Sigmoid colon (tissue), 6 donors: ENCODE measurements at regions not wholly inside any gene's neighbourhood (a gene's known extent, or its start where the extent isn't known, plus 50 kb on each side); places are given as distances from the start of the nearest gene placed in this dataset.

ENCODE experiments used
- DNase-seq: peaks from one replicate; pipeline ENCODE4 v3.0.0-alpha.2; 2019
- H3K27ac ChIP-seq, 4 donors: fragments of 200-600 bp; sonication (generic); one replicate each; pipeline ENCODE4 v1.5.1; 2016 to 2019; ENCODE audit warnings: mild to moderate bottlenecking in 1 of 4
- H3K27me3 ChIP-seq, 3 donors: fragments of 200-600 bp; sonication (generic); one replicate each; pipeline ENCODE4 v1.5.1; 2019; ENCODE audit warnings: mild to moderate bottlenecking in 1 of 3
- H3K36me3 ChIP-seq, 4 donors: fragments of 200-600 bp; sonication (generic); one replicate each; pipeline ENCODE4 v1.5.1; 2016 to 2019
- H3K4me1 ChIP-seq, 4 donors: fragments of 200-600 bp; sonication (generic); one replicate each; pipeline ENCODE4 v1.5.1; 2017 to 2019
- H3K4me3 ChIP-seq, 4 donors: fragments of 200-600 bp; sonication (generic); one replicate each; pipeline ENCODE4 v1.5.1; 2017 to 2019; ENCODE audit warnings: mild to moderate bottlenecking in 2 of 4, moderate library complexity in 1 of 4
- H3K9me3 ChIP-seq, 4 donors: fragments of 200-600 bp in 3 of 4; sonication (generic) in 3 of 4; one replicate each; pipeline versions ENCODE4 v1.5.1 to v1.6.1; 2013 to 2019
- CTCF ChIP-seq, 4 experiments: fragments of 450-650 bp in 3 of 4; fragments of 200-600 bp in 1 of 4; IDR thresholded peaks; one replicate each; pipeline ENCODE4 v1.5.1; 2016 to 2019; ENCODE audit warnings: antibody characterized with exemption in 4 of 4, mild to moderate bottlenecking in 3 of 4, moderate library complexity in 2 of 4
- EP300 ChIP-seq, 4 donors: sonication (generic); formaldehyde crosslinking; IDR thresholded peaks; one replicate each; pipeline ENCODE4 v1.6.1; 2017; ENCODE audit warnings: antibody characterized with exemption in 4 of 4
- POLR2A ChIP-seq, 2 donors: fragments of 450-650 bp; IDR thresholded peaks; one replicate each; pipeline ENCODE4 v1.6.1; 2016; ENCODE audit warnings: antibody characterized with exemption in 2 of 2, mild to moderate bottlenecking in 2 of 2, moderate library complexity in 2 of 2
- POLR2AphosphoS5 ChIP-seq, 4 donors: sonication (generic); formaldehyde crosslinking; IDR thresholded peaks; one replicate each; pipeline ENCODE4 v1.6.1; 2017; ENCODE audit warnings: antibody characterized with exemption in 4 of 4
- WGBS, 2 donors: extraction: QIAGEN DNeasy Blood & Tissue Kit; methylation state at CpG; one replicate each; pipeline ENCODE4 v1.1.7; 2013; 5-methylcytosine and 5-hydroxymethylcytosine counted together
- intact Hi-C: fragments of 100-400 bp; cut with DNase I; formaldehyde crosslinking; loops from one replicate; pipeline ENCODE4 v1.15.1; 2023
- donor health status: healthy with polysubstance abuse.
- donor health status: healthy.

- DNase-seq = no peak
- Histone ChIP-seq H3K4me3 (no peak overlapping the region), H3K9me3 (no peaks in the 10 kb centered on the region), H3K4me1 (peaks cover 0 to 3% (median 0%) of the 10 kb centered on the region in 4 donors), H3K36me3 (no peaks in the 10 kb centered on the region), H3K27ac (no peak overlapping the region), H3K27me3 (no peaks in the 10 kb centered on the region)
- no peak for TF ChIP-seq POLR2AphosphoS5 (IDR thresholded peaks at IDR 0.05)
- no peak for TF ChIP-seq EP300 (IDR thresholded peaks at IDR 0.05)
- intact Hi-C loops = no loop called here
- 93 to 95% methylated on average over 3 of the region's 3 CpGs for WGBS, 2 donors
These were observed 281.6 kb upstream of the GADL1 start for GRCh38 chr3:31176045-31176444.

- H3K9me3 ChIP-seq = no peaks in the 10 kb centered on the region
- H3K27me3 ChIP-seq = no peaks in the 10 kb centered on the region
- 13 to 43% methylated on average over 4 of the region's 4 CpGs for WGBS, 2 donors
- intact Hi-C loops = no loop called here
- TF ChIP-seq POLR2AphosphoS5 (IDR thresholded peaks at IDR 0.05) (no peak), CTCF (IDR thresholded peaks at IDR 0.05) (no peak), EP300 (IDR thresholded peaks at IDR 0.05) (no peak), POLR2A (IDR thresholded peaks at IDR 0.05) (no peak)
- no peaks in the 10 kb centered on the region for H3K4me1 ChIP-seq
- H3K27ac ChIP-seq = no peak overlapping the region
- H3K36me3 ChIP-seq = no peaks in the 10 kb centered on the region
- DNase-seq = no peak
- no peak overlapping the region for H3K4me3 ChIP-seq
These were observed 284.0 kb upstream of the GADL1 start for GRCh38 chr3:31178467-31178866.

GRCh38 chr3:31179768-31180167 lies 285.3 kb upstream of the GADL1 start:
- TF ChIP-seq EP300 (IDR thresholded peaks at IDR 0.05) (no peak), CTCF (IDR thresholded peaks at IDR 0.05) (no peak), POLR2AphosphoS5 (IDR thresholded peaks at IDR 0.05) (no peak), POLR2A (IDR thresholded peaks at IDR 0.05) (no peak)
- Histone ChIP-seq H3K27me3 (no peaks in the 10 kb centered on the region), H3K4me3 (no peak overlapping the region), H3K27ac (no peak overlapping the region), H3K36me3 (no peaks in the 10 kb centered on the region), H3K9me3 (no peaks in the 10 kb centered on the region), H3K4me1 (no peaks in the 10 kb centered on the region)
- DNase-seq = no peak
- intact Hi-C loops = no loop called here
- 67 to 87% methylated on average over 3 of the region's 3 CpGs for WGBS, 2 donors

- Histone ChIP-seq H3K36me3 (no peaks in the 10 kb centered on the region), H3K27ac (no peak overlapping the region), H3K27me3 (no peaks in the 10 kb centered on the region), H3K4me1 (no peaks in the 10 kb centered on the region), H3K9me3 (no peaks in the 10 kb centered on the region), H3K4me3 (no peak overlapping the region)
- DNase-seq = no peak
- WGBS, 2 donors = 17 to 63% methylated on average over 1 of the region's 1 CpG
- intact Hi-C loops = no loop called here
- TF ChIP-seq EP300 (IDR thresholded peaks at IDR 0.05) (no peak), POLR2A (IDR thresholded peaks at IDR 0.05) (no peak), POLR2AphosphoS5 (IDR thresholded peaks at IDR 0.05) (no peak)
These were observed 285.8 kb upstream of the GADL1 start for GRCh38 chr3:31180274-31180673.

GRCh38 chr3:31181661-31182060 lies 287.2 kb upstream of the GADL1 start:
- H3K4me3 ChIP-seq = no peak overlapping the region
- TF ChIP-seq EP300 (IDR thresholded peaks at IDR 0.05) = no peak
- no peak for TF ChIP-seq CTCF (IDR thresholded peaks at IDR 0.05)
- no peak for TF ChIP-seq POLR2A (IDR thresholded peaks at IDR 0.05)
- no peak for TF ChIP-seq POLR2AphosphoS5 (IDR thresholded peaks at IDR 0.05)
- DNase-seq = no peak
- no peak overlapping the region for H3K27ac ChIP-seq
- intact Hi-C loops = no loop called here
- no peaks in the 10 kb centered on the region for H3K9me3 ChIP-seq
- no peaks in the 10 kb centered on the region for H3K36me3 ChIP-seq
- no peaks in the 10 kb centered on the region for H3K27me3 ChIP-seq
- H3K4me1 ChIP-seq = no peaks in the 10 kb centered on the region
- 93 to 96% methylated on average over 16 of the region's 16 CpGs for WGBS, 2 donors

GRCh38 chr3:31182661-31183060 lies 288.2 kb upstream of the GADL1 start:
- 24 to 66% methylated on average over 1 of the region's 1 CpG for WGBS, 2 donors
- TF ChIP-seq CTCF (IDR thresholded peaks at IDR 0.05) (no peak), EP300 (IDR thresholded peaks at IDR 0.05) (no peak), POLR2AphosphoS5 (IDR thresholded peaks at IDR 0.05) (no peak), POLR2A (IDR thresholded peaks at IDR 0.05) (no peak)
- intact Hi-C loops = no loop called here

More at GRCh38 chr3:31182661-31183060, 288.2 kb upstream of the GADL1 start:
- Histone ChIP-seq H3K27me3 (no peaks in the 10 kb centered on the region), H3K4me3 (no peak overlapping the region), H3K27ac (no peak overlapping the region), H3K4me1 (no peaks in the 10 kb centered on the region), H3K9me3 (no peaks in the 10 kb centered on the region), H3K36me3 (no peaks in the 10 kb centered on the region)
- no peak for DNase-seq
